Tongue (tissue), 1 donor: ENCODE measurements at regions not wholly inside any gene's neighbourhood (a gene's known extent, or its start where the extent isn't known, plus 50 kb on each side); places are given as distances from the start of the nearest gene placed in this dataset.

Source experiments
- DNase-seq: peaks from one replicate; pipeline ENCODE4 v3.0.0-alpha.2; 2015

DNA sequence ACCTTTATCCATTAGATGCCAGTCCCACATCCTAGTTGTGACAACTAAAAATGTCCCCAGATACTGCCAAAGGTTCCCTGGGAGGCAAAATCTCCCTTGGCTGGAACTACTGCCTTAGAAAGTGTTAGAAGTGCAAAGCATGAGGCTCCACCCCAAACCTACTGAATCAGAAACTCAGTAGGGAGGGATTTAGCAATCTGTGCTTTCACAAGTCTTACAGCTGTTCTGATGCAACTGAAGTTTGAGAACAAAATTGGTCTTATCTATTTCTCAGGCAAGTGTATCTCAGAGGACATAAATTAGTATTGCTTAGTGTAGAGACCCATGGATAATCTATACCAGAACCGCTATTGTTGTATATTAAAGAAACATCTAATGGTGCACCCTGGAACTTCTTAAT, 70.2 kb downstream of the CLDN1 start:
- no peak for DNase-seq

DNA sequence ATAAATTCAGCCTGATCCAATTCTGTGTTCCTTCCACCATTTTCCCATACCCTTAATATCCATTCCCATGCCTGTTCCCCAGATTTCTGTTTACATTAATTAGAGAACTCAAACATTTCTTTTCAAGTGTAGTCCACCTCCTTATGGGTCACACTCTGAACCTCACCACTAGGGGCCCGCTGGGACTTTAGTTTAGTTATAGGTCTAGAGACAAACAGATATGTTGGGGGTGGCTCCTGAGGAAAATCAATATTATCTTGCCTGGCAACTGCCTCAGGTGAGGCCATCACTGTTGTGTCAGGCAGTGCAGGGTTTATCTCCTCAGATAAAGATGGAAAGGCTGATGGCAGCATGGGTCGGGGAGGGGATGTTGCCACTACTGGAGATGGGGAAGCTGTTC, 72.8 kb downstream of the CLDN1 start:
- no peak for DNase-seq

DNA sequence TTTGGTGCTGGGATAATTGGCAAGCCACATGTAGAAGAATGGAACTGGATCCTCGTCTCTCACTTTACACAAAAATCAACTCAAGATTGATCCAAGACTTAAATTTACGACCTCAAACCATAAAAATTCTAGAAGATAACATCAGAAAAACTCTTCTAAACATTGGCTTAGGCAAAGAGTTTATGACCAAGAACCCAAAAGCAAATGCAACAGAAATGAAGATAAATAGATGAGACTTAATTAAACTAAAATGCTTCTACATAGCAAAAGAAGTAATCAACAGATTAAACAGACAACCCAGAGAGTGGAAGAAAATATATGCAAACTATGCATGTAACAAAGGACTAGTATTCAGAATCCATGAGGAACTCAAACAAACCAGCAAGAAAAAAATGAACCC, 80.1 kb downstream of the CLDN1 start:
- DNase-seq = no peak

DNA sequence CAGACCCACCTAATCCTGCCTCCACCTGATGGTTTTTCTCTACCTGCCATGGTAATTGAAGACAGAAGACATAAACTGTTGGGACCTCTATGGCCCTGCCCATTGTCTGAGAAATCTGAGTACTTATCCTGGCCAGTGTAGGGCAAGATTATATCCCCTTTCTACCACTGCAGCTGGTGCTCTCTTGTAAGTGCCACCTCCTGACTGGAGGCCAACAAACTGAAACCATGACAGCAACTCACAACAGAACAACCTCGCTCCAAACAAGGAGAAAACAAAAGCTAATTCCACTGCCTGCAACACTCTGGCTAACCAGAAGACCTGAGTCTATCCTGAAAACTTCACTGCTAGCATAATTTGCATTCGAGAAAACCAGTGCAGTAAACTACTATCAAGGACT, 82.9 kb downstream of the CLDN1 start:
- no peak for DNase-seq

DNA sequence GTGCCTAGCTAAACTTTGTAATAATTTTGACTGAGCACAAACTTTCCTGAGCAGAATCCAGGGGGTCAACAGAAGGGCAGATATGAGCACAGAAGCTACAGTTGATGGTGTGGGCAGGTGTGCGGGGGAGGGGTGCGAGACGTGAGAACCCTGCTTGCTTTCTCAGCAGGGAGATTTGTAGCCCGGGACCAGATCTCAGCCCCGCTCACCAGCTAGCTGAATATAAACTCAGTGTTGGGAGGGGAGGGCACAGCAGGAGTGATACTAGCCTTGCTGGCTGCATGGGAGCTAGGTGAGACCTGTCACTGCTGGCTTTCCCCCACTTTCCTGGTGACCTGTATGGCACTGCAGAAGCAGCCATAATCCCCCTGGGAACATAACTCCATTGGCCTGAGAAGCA, 83.4 kb downstream of the CLDN1 start:
- no peak for DNase-seq

DNA sequence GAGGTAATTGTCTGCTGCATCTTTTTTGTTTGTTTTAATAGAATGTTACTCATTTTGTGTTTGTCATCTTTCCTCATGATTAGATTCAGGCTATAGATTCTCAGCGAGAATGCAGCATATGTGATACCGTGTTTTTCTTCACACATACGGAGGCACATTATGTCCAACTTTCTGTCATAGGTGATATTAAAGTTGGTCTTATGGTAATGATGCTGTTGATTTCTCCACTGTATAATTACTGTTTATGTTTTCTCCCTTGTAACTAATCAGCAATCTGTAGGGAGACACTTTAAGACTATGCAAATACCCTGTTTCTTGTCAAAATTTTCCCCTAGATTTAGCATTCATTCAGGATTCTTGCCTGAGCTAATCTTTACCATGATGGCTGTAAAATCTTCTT, 87.6 kb downstream of the CLDN1 start:
- DNase-seq = no peak

DNA sequence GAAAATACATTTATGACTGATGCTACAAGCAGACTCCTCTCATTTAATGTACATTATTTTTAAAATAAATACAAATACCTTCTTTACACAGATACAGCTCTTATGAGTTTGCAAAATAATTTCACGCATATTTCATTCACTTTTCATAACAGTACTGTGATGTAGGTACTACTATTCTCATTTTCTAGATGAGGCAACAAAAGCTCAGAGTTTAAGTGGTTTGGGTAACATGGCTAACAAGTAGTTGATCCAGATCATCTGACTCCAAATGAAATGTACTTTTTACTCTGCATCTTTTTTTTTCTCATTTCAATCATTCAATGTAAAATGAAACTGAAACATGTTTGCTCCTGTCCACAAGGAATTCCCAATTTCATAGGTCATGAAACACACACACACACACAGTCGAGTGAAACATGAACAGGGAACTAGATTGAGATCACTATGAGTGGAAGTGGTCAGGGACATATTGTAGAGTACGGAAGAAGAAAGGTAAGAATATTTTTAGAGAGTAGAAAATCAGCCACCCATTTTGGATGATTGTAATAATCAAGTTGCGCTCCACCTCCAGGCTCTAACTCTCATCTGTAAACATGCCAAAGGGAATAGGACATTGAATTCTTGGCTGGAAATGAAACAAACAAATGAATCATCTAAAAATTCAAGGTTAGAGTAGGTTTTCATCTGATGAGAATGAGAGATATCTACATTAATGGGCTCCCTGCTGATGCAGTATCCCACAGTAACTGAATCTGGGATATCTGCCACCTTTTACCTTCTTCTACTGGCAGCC, 92.4 kb downstream of the CLDN1 start:
- DNase-seq = no peak

DNA sequence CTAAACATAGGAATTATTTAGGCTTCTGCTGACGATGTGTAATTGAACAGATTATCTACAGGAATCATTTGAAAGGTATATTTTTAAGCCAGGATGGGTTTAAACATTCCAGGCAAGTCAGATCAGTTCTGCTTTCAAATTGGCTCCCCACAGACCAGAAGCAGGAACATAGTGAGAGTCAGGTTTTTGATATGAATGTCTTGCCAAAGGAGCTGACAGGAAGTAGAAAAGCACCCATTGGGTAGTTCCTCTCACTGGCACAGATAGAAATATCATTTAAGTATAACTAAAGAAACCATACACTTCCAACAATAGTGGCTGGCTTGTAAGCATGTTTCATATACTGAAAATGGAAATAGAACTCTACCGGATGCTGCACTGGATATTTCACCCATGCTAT, 95.2 kb downstream of the CLDN1 start:
- DNase-seq = no peak

DNA sequence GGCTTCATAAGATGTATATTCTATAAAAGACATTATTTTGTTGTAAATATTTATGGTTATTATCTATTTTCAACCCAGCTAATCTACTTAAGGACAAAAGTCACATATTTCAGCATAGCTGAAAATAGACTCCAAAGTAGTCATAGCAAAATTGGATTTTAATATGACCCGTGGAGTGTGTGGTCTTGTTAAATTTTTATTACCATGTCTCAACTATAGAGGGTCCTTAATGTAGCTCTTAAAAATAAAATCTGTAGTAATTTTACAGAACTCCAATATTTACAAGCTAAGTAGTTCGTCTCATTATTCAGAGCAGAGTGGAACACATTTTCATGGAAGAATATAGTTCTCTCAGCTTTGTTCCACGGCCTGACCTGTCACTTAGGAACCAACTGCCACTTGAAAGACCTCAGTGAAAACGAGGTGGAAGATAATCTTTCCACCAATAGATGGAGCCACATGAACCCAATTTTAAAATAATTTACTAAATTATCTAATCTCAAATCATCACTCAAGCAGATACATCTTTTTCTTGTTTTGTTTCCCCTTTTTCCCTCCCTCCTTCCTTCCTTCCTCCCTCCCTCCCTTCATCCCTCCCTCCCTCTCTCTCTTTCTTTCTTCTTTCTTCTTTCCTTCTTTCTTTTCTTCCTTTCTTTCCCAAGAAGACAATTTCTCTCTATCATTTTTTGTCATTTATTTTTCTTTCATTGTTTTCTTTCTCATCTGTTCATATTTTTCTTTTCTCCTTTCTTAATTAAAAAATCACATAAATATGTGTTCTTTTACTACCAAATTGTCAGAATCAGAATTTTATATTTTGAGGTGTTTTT, 97.2 kb downstream of the CLDN1 start:
- peak; percentile 37 for DNase-seq

DNA sequence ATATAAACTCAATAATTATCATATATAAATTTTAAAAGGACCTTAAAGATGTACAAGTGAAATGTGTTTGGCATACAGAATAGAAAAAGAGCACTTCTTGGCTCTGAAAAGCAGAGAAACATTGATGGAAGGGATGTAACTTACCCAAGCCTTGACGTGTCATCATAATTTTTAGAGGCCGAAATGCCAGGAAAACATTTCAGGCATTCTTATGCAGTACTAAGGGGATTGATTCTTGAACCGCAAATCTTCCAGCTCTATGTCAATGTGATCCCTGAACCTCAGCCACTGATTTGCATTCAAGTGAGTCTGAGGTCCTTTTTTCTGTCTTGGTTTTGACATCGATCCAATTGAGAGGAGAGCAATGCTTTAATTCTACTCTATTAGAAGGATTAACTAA, 97.8 kb downstream of the CLDN1 start:
- DNase-seq = no peak

DNA sequence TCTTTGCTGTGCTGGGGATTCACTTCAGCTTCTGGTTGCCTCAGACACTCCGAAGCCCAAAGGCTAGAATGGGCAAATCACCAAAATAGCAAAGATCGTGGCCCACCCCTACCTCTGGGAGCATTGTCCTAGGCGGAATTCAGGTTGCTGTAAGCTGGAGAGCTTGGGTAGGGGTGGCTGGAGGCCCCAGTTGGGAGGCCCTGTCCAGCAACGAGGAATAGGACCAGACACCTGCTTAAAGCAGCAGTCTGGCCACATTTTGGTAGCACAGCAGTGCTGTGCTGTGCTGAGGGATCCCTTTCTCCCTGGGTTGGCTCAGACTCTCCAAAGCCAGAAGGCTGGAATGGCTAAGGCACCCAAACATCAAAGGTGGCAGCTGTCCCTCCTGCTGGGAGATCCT, 99.3 kb downstream of the CLDN1 start:
- no peak for DNase-seq

DNA sequence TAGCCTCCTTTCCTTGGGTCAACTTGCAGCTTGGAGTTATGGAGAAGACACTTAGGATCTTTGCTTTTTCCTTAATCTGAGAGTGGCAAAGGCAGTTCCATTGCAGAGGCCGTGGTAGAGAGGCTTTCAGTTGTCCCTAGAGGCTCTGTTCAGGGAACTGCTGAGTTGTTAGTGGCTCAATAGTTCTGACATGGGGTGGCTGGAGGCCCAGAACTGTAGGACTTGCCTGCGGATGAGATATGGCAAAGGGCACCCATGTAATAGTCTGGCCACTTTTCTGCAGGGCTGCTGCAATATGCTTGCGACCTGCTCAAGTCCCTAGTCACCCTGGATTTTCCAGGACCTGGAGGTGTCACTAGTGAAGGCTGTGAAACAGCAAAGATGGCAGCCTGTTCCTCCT, 99.9 kb downstream of the CLDN1 start:
- no peak for DNase-seq

DNA sequence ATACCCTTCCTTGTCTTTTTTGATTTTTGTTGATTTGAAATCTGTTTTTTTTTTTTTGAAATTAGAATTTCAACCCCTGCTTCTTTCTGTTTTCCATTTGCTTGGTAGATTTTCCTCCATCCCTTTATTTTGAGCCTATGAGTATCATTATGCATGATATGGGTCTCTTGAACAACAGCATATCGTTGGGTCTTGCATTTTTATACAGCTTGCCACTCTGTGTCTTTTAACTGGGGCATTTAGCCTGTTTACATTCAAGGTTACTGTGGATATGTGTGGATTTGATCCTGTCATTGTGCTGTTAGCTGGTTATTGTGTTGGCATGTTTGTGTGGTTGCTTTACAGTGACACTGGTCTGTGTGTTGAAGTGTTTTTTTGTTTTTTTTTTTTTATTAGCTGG, 99.7 kb upstream of the P3H2 start:
- DNase-seq = no peak

DNA sequence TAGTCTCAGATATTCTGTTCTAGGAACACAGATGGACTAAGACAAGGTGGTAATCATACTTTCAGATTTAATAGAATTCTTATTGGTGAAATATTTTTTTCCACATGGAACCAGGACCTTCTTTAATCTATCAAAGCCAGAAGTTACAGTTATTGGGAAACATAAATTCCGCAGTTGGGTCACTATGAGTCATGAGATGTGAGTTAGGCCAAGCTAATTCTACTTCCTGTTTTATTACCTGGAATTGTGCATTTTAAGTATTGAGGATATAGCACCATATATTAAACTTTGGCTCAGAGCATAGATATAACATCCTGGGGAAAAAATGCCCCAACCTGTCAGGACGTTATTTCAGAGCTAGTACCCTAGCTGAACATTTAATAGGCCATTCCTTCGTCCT, 96.4 kb upstream of the P3H2 start:
- DNase-seq = no peak

DNA sequence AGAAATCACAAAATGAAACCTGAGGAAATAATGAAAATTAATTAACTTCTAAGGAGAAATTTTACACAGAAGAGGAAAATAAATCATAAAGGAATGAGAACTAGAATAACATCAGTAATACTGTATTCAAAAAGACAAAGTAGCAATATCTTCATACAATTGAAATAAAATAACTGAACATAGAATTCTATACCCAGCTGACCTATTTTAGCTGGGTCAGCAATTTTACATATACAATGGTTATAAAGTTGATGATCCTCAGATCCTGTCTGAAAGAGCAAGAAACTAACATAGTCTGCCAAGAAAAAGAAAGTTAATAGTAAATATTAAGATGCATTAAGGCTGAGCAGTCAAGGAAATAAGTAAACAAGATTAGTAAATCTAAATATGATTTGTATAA, 93.0 kb upstream of the P3H2 start:
- no peak for DNase-seq

DNA sequence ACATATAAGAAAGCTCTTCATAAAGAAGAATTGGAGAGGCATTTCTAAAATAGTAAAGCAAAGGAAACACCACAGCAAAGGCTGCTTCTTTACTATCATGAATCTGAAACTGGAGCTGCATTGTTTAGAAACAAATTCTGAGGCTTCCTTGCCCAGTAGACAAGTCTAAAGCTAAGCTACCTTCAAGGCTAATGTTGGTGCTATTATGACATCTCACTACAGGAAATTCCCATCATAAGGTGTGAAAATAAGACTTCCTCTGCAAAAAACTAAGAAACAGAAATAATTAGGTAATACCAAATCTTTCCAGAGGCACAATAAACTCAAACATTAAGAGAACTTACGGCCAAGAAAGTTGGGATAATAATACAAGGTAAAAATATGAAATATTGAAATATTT, 89.9 kb upstream of the P3H2 start:
- DNase-seq = no peak

DNA sequence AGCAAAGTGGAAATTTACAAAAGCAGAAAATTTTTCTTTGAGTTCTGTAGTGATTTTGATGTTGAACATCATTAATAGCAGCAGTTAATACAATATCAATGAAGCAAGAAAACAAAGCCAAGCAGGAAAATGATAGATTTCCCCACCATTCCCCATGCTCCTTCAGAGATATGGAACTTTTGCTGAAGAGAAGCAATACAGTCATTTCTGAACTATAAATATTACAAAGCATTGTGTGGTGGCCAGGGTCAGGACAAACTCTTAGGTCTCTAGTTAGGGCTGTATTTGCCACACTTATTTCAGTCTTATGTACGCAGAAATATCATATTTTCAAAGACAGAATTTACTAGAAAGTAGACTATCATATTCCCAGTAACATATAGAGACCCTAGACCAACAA, 88.8 kb upstream of the P3H2 start:
- DNase-seq = no peak

DNA sequence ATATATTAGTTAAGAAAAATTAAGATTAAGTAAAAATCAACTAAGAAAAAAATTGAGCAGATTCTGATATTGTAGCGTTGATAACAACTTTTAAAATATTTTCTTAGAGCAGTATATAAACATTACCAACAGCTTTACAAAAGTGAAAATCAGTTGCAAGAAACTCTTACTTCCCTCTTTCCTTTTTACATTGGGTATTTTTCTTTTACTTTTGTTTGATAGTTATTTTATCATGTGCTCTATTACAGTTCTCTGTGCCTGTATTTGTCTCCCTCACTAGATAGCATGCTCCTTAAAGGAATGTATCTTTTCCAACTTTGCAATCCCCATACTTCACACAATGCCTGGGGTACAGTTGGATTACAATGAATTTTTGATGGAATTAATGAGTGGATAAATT, 87.5 kb upstream of the P3H2 start:
- DNase-seq = no peak

DNA sequence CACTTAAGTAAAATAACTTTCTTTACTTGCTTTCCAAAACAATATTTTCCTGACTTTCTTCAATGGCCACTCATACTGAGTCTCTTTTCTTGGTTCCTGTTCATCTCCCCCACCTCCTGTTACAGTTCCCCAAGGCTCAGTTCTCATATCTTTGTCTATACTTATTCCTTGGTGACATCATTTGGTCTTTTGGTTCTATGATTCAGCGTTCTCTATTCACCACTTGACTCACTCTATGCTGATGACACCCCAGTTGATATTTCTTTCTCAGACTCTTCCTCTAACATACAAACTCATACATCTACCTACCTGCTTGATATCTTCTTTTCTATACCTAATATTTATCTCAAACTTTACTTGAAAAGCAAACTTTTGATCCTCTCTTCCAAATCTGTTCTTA, 85.0 kb upstream of the P3H2 start:
- no peak for DNase-seq

DNA sequence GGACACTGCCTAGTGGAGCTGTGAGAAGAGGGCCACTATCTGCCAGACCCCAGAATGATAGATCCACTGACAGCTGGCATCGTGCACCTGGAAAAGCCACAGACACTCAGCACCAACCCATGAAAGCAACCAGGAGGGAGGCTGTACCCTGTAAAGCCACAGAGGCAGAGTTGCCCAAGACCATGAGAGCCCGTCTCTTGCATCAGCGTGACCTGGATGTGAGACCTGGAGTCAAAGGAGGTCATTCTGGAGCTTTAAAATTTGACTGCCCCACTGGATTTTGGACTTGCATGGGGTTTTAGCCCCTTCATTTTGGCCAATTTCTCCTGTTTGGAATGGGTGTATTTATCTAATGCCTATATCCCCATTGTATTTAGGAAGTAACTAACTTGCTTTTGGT, 83.5 kb upstream of the P3H2 start:
- no peak for DNase-seq

DNA sequence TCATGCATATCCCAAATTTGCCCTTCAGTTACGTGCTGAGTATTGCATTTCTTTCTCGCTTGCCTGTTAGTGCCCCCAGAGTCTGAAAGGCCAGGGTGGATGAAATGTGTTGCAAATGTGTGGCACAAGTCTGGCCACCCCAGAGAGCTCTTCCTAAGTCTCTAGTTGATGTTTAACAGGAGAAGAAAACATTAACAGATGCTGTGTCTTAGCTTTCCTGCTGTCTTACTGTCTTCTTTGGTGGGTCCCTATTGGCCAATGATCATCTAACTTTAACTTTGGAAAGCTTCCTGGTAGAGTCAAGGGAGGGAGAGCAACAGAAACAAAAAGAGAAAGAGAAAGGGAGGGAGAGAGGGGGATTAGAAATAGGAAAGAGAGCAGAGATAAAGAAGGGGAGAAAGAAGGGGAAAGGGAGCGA, 76.7 kb upstream of the P3H2 start:
- DNase-seq = peak; percentile 29

DNA sequence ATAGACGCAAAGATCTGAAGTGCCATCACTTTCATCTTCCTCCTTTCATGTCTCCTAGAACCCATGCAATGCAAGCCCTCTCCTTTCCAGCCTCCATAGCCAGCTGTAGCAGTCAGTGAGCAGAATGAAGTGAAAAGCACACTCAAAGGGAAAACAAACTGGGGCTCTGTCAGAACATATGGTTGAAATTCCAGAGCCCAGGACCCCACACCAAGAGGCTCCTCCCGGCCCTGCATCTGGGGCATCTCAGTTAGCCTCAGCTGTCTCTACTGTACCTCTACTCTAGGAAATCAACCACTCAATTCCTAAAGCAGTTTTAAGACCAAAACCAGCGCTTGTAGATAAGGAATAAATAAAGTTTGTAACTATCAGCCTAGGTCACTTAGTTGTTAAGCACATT, 73.8 kb upstream of the P3H2 start:
- DNase-seq = no peak

DNA sequence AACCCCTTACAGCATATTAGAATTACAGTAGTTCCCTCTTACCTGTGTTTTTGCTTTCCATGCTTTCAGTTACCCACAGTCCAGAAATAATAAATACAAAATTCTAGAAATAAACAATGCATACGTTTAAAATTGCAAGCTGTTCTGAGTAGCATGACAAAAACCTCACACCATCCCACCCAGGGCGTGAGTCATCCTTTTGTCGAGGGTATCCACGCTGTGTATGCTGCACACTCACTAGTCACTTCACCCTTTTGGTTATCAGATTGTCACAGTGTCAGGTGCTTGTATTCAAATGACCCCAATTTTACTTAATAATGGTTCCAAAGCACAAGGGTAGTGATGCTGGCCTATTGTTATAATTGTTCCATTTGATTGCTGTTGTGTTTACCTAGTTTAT, 72.5 kb upstream of the P3H2 start:
- no peak for DNase-seq

DNA sequence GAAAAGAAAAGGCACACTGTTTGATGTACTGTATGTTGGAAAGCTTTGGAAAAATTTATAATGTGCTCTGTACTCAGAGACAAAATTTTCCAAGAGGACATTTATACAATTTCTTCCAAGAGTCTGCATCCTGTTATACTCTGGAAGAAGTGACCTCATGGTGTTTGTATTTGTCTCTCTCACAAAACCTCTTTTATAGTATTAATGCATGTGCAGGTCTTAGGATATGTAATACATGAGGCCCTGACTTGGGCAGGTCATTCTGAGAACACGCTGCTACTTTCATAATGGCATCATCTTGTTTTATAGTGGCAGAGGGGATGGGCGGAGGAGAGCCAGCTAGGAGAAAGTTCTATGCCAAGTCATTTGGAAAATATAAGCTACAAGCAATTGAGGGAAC, 72.0 kb upstream of the P3H2 start:
- DNase-seq = peak; percentile 76
